Esophagus mucosa (tissue), 1 donor: ENCODE measurements at regions not wholly inside any gene's neighbourhood (a gene's known extent, or its start where the extent isn't known, plus 50 kb on each side); places are given as distances from the start of the nearest gene placed in this dataset.

ENCODE experiments used
- ATAC-seq: fragments of 200-7000 bp; cut with Tn5 transposase; one replicate; pipeline ENCODE4 v1.9.1; 2020
- donor health status: DM: yes; HTN: yes; CAD: no.

DNA sequence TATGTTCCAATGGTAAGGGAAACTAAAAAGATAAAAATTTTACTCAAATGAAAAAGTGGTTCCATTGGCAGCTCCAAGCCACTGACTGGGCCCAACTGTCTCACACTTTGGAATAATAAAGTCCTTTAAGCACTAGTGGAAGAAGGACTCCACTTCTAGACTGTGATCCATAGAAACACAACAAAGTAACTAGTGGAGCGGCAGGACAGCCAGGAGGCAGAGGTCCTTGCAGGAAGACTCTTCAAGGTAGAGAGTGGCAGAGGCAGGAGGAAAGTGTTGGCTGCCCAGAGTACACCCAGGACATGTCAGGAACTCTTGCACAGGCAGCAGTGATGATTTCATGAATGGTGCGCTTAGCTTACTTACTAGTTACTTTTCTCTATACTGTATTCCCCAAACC, 65.0 kb upstream of the CCN6 start:
- ATAC-seq = no peak

DNA sequence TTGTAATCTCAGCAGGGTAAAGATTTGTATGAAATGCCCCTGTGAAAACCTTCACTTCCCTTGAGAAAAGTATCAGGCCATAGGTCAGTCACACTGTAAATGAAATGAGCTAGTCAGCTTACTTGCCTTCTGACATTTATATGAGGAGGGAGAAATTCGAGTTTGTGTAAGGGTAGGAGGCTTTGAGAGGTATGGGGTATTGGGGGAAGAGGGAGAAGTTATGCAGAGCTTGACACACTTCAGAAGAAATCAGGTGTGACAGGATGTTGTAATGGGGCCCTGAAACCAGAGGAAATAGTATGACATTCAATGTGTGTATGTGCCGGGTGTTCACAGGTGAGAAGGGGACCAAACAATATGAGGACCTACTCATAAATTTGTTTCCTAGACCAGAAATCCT, 64.2 kb upstream of the CCN6 start:
- no peak for ATAC-seq

DNA sequence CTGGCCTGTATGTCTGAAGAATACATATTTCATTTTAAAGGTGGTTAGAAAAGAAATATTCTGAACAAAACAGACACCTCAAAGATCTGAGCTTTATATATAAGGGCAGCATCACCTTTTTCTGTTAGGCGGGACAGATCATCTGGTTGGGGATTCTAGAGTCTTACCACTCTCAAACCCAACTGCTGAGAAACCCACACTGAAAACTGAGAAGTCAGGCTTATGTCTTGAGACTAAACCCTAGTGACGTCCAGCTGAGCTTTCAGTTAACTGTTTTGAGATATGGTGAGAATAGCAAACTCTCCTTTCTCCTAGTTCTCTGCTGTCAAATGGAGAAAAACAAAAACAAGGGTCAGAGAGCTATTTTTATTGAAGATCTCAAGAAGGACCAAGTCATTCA, 63.7 kb upstream of the CCN6 start:
- ATAC-seq = no peak

DNA sequence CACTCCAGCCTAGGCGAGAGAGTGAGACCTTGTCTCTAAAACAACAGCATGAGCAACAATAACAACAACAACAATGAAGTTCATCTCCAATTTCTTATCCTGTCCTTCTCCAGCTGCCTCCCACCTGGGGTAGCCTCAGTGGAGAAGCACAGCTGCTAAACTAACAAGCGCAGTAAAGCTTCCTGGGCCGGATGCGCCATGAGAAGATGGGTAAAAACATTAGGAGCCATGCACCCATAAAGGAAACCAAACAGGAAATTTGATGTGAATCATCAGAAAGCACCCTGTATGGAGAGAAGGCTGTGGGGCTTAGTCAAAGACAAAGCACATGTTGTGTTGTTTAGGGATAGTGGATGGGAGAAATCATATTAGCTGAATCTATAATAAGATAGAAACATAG, 61.1 kb upstream of the CCN6 start:
- ATAC-seq = no peak

DNA sequence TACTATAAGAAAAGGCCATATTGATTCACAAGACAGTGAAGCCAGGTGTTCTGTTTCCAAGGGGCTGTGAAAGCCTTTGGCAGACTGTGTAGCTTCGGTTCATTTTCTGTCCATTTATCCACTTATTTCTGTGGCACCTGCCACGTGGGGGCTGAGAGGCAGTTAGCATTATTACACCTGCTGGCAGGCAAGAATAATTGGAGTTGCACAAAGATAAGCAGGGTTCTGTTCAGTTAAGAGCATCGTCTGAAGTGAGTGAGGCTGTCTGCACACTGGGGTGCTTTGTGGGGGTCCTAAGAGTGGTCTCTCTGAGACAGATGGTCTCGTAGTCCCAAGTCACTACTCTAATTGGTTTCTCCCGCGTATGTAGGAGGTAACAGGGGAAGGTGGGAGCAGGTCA, 60.6 kb upstream of the CCN6 start:
- no peak for ATAC-seq

DNA sequence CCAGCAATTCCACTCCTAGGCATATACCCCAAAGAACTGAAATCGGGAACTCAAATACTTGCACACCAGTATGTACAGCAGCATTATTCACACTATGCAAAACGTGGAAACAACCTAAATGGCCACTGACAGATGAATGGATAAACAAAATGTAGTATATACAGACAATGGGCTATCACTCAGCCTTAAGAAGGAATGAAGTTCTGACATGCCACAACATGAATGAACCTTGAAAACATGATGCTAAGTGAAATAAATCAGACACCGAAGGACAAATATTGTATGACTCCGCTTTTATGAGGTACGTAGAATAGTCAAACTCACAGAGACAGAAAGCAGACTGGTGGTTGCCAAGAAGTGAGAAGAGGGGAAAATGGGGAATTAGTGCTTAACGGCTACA, 59.1 kb upstream of the CCN6 start:
- no peak for ATAC-seq

DNA sequence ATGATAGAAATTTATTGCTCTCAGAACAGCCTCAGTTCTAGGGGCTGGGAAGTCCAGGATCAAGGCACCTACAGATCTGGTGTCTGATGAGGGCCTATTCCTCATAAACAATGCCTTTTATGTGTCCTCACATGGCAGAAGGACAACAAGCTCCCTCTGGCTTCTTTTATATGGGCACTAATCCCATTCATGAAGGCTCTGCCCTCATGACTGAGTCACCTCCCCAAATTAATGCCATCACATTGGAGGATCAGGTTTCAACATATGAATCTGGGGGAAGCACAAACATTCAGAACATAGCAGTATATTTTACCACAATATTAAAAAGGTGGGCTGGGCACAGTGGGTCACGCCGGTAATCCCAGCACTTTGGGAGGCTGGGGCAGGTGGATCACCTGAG, 58.5 kb upstream of the CCN6 start:
- ATAC-seq = peak; percentile 46

DNA sequence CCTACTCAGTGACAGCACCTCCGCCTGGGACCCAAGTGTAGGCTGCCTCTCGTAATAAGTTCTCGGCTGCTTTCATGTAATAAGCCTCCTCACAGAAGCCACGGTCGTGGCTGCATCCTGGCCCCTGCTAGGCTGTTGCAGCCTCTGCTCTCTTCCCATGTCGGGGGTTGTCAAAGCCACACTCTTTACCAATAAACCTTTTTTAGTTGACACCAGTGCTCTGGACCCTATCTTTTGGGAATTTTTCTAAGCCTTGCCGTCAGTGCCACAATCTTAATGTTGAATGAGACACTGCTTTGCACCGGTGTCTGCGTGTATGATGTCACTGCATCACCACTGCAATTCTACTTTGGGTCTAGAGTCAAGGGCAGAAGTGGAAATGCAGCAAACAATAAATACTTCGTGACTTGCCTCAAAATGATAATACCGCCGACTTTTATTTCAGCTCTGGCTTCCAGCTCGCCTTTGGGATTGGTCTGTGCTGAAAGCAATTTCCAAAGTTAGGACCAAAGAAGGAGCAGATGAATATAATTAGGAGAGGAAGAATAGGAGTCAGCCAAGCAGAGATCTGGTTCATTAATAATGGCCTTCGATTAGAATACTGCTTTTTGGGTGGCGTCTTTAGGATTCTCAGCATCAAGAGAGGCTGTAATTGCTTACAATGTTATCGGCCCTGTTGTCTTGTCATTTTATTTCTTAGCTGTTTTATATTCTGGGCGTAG, 57.6 kb upstream of the CCN6 start:
- ATAC-seq = no peak

DNA sequence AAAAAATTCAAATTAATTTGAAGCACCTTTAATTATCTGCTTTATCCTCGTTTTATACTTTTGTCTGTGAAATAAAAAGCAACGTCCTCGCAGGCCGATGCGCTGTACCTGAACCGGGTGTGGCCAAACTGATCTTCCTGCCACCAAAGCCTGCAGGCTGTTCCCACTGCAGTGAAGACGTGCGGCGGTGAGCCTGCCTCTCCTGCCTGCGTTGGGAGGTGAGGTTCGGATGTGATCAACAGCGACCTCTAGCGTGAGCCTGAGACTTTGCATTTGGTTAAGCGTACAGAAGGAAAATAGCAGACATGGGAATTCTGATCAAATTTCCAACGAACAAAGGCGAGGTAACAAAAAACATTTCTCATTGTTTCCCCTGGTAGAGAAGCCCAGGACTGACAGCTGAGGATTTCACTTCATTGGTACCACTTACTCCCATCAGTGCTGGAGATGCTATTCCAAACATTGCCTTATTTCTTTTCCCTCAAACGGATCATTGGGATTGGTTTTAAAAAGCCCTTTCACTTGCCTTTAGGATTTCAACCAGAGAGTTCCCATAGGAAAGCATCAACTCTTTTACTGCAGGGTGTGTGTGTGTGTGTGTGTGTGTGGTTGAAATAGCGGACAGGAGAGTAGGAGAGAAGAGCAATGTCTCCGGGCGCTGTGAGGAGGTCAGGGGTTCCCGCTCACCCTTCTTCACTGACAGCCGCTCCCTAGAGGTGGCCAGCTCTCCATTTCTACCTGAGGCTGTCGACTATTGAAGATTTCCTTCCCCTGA, 56.6 kb upstream of the CCN6 start:
- ATAC-seq = peak; percentile 97

DNA sequence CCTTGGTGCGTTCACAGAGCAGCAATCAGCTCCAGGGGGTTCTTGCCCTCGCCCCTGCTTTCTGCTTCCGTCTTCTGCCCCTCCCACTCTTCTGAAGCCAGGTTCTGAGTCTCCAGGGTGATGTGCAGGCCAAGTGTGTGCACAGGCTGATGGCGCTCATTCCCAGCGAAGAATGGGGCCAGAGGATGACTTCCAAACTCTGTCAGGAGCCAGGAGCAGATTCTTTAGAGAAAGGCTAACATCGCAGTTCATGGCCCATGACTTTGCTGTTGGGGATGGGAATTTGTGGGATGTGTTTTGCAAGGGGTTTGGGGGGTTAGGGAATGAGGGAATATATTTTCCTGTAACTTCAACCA, 56.1 kb upstream of the CCN6 start:
- ATAC-seq = no peak

DNA sequence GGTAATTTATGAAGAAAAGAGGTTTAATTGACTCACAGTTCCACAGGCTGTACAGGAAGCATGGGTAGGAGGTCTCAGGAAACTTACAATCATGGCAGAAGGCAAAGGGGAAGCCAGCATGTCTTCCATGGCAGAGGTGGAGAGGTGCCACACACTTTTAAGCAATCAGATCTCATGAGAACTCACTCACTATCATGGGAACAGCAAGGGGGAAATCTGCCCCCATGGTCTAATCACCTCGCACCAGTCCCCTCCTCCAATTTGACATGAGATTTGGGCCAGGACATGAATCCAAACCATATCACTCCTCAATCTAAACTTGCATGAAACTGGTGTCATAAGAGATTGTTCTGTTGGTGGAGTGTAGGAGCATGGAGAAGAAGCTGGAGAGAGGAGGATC, 51.6 kb upstream of the CCN6 start:
- no peak for ATAC-seq
